ENCODE measurements at regions not wholly inside any gene's neighbourhood (a gene's known extent, or its start where the extent isn't known, plus 50 kb on each side); places are given as distances from the start of the nearest gene placed in this dataset.

DNA sequence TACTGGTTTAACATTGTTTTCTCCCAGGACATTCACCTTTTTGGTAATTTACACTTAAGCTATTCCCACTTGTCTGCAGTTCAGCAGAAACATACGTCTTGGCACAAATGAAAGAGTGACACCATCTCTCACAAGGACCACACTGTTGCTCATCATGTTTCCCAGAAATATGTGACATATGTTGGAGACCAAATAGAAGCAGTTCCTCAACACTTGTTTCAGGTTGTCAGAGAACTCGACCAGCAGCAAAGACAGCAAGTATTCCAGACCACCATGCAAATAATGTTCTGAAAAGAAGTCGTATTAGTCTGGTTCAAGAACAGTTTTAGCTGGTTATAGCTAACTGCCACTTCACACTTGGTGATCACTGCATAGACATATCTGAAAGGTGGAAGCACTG, 81.3 kb upstream of the KLF6 start:
- CTCF ChIA-PET: interaction anchor here (0.8 to 2.5 kb wide), 5 partner anchors 12 to 70 kb away, joined by 3 to 11 read pairs (median 4); no protein-coding TSS in a partner anchor
- POLR2A ChIA-PET: interaction anchor here (0.9 to 1.8 kb wide), 5 partner anchors 9 to 83 kb away, joined by 3 to 11 read pairs (median 9); partner anchors contain the start of gene KLF6
- TF ChIP-seq, protein P1, sequence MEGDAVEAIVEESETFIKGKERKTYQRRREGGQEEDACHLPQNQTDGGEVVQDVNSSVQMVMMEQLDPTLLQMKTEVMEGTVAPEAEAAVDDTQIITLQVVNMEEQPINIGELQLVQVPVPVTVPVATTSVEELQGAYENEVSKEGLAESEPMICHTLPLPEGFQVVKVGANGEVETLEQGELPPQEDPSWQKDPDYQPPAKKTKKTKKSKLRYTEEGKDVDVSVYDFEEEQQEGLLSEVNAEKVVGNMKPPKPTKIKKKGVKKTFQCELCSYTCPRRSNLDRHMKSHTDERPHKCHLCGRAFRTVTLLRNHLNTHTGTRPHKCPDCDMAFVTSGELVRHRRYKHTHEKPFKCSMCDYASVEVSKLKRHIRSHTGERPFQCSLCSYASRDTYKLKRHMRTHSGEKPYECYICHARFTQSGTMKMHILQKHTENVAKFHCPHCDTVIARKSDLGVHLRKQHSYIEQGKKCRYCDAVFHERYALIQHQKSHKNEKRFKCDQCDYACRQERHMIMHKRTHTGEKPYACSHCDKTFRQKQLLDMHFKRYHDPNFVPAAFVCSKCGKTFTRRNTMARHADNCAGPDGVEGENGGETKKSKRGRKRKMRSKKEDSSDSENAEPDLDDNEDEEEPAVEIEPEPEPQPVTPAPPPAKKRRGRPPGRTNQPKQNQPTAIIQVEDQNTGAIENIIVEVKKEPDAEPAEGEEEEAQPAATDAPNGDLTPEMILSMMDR (IDR thresholded peaks at IDR 0.05; ENCODE audit: control extremely low read depth, extremely low read depth, low read depth, missing control alignments): no peak
- DNase-seq (ENCODE audit: extremely low spot score): no peak

DNA sequence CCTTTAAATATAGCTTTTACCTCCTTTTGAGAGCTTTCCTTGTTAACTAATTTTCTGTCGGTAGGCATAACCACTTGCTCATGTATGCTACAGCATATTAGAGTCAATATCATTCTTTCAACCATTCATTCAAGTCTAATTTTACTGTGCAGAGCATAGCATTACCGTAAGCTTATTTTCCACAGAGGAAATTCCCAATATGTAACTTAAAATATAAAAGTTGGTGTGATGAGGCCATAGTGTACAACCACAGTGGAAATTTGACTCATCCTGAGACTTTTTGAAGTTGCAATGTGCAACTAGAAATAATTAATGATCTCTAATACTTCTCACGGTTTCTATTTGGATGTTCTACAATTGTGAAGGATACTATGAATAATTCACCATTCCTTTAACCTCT, 80.6 kb upstream of the KLF6 start:
- ChIA-PET POLR2A (interaction anchor here (0.9 to 1.8 kb wide), 5 partner anchors 9 to 83 kb away, joined by 3 to 11 read pairs (median 9); partner anchors contain the start of gene KLF6), CTCF (interaction anchor here (0.8 to 2.5 kb wide), 5 partner anchors 9 to 54 kb away, joined by 3 to 11 read pairs (median 3); no protein-coding TSS in a partner anchor)
- TF ChIP-seq, protein P1 (IDR thresholded peaks at IDR 0.05; ENCODE audit: control extremely low read depth, extremely low read depth, low read depth, missing control alignments): no peak
- no peak for DNase-seq (ENCODE audit: extremely low spot score)

DNA sequence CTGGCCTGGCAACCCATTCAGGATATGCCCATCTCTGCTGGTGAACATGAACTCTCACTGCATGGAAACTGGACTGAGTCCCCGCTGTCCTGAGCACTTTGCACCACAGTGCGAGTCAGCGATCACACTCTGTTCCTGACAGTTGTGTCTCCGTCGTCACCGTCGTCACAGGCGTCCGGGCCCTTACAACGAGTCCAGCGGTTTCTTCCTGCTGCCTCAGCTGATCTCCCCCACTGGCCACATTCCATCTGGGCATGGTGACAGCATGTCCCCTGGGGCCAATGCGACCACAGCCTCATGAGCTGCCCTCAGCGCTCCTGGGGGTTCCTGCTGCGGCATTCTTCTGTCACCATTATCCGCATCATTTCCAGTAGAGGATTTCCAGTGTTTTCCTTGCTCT, 76.8 kb upstream of the KLF6 start:
- TF ChIP-seq, protein P1 (IDR thresholded peaks at IDR 0.05; ENCODE audit: control extremely low read depth, extremely low read depth, low read depth, missing control alignments): no peak
- POLR2A ChIA-PET: no interaction called here
- CTCF ChIA-PET: interaction anchor here (1.8 kb wide), 1 partner anchor 10 kb away, joined by 6 read pairs; no protein-coding TSS in a partner anchor
- DNase-seq (ENCODE audit: extremely low spot score): no peak

DNA sequence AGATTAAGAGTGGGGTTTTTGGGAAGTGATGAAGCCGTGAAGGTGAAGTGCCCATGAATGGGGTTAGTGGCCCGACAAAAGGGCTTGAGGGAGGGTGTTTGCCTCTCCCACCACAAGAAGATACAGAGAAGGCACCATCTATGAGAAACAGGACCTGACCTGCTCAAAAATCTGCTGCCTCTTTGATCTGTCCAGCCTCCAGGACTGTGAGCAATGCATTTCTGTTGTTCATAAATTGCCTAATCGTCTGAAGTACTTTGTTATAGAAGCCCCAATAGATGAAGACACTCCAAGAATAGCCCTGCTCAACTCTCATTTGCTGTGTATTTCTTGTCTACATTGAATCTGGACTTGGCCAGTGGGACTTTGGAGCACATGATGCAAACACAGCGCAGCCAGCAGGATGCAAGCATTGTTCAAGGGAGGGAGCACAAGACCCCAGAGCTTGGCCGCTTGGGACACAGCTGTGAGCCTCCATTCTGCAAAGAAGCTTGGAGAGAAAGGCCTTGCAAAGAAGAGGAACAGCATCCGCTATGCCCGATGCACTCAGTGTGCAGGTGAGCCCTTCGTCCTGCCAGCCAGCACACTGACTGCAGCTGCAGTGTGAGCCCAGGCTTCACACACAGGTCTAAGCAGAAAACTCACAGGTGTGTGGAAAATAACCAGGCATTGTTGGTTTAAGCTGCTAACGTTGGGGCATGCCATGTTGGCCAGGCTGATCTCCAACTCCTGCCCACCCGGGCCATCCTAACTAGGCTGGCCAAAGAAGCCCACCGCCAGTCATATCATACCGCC, 73.2 kb upstream of the KLF6 start:
- ChIA-PET CTCF (interaction anchor here (0.8 to 0.9 kb wide), 2 partner anchors 14 to 21 kb away, joined by 3 read pairs; no protein-coding TSS in a partner anchor), POLR2A (interaction anchor here (0.6 kb wide), 1 partner anchor 17 kb away, joined by 4 read pairs; no protein-coding TSS in a partner anchor)
- TF ChIP-seq, protein P1 (IDR thresholded peaks at IDR 0.05; ENCODE audit: control extremely low read depth, extremely low read depth, low read depth, missing control alignments): no peak
- DNase-seq (ENCODE audit: extremely low spot score): no peak

DNA sequence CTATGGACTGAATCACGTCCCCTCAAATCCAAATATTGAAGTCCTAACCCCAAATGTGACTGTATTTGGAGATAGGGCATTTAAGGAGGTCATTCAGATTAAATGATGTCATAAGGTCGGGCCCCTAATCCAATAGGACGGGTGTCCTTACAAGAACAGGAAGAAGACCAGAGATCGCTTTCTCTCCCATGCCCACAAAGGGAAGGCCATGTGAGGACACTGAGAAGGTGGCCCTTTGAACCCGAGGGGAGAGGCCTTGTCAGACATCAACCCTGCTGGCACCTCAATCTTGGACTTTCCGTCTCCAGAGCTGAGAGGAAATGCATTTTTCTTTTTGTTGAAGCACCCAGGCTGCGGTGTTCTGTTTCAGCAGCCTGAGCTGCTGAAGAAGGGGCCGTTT, 72.3 kb upstream of the KLF6 start:
- POLR2A ChIA-PET: interaction anchor here (0.6 kb wide), 1 partner anchor 18 kb away, joined by 4 read pairs; no protein-coding TSS in a partner anchor
- TF ChIP-seq, protein P1 (IDR thresholded peaks at IDR 0.05; ENCODE audit: control extremely low read depth, extremely low read depth, low read depth, missing control alignments): no peak
- CTCF ChIA-PET: no interaction called here
- no peak for DNase-seq (ENCODE audit: extremely low spot score)

DNA sequence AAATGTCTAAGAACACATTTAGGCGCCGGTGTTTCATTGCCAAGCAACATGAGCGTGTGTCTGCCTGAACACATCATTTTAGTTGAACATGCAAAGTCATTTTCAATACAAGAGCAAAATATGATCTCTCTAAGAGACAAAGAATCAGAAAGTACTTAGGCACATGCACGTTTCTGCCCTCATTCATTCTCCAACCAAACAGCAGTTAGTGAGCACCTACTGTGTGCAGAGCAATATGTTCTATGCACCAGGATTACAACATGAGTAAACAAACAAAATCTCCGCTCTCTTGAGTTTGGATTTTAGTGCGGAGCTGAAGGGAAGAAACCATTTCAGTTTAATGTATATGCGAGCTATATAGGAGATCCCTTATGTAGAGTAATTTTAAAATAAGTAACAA, 71.6 kb upstream of the KLF6 start:
- ChIA-PET CTCF (no interaction called here), POLR2A (no interaction called here)
- TF ChIP-seq, protein P1 (IDR thresholded peaks at IDR 0.05; ENCODE audit: control extremely low read depth, extremely low read depth, low read depth, missing control alignments): no peak
- DNase-seq (ENCODE audit: extremely low spot score): no peak

All from GM10248 (cell line).